H1 (cell line): ENCODE measurements at regions not wholly inside any gene's neighbourhood (a gene's known extent, or its start where the extent isn't known, plus 50 kb on each side); places are given as distances from the start of the nearest gene placed in this dataset.

Experiments
- CTCF ChIA-PET: fragments of 300-600 bp; sonication (Branson Sonifier 250); formaldehyde crosslinking; loops from one replicate; lab custom pipeline; 2021; ENCODE audit not compliant: partially characterized antibody; lab: Charles Lee
- POLR2A ChIA-PET: fragments of 300-600 bp; sonication (Branson Sonifier 250); formaldehyde crosslinking; loops from one replicate; lab custom pipeline; 2021; ENCODE audit warnings: inconsistent platforms; ENCODE audit not compliant: partially characterized antibody; lab: Charles Lee
- DNase-seq, 2 experiments: peaks; one replicate each; pipeline versions ENCODE4 v3.0.0 to v3.0.0-alpha.2; 2010 to 2022; ENCODE audit warnings: low spot score in 2 of 2, low read depth in 1 of 2, mixed read lengths in 1 of 2
- FAIRE-seq: peaks from 2 replicates; lab custom pipeline; 2011; peaks lifted over from hg19 to GRCh38; lab: Jason Lieb, UNC
- H2AFZ ChIP-seq: 2 replicates; pipeline ENCODE4 v1.8.1; 2012; ENCODE audit warnings: low read length, inconsistent platforms
- H2AK5ac ChIP-seq: 2 replicates; pipeline ENCODE4 v1.6.1; 2013; ENCODE audit warnings: low read depth, low read length
- H2BK120ac ChIP-seq: replicated peaks from 2 replicates; pipeline ENCODE3; 2013; ENCODE audit warnings: low read depth, low read length, inconsistent platforms
- H2BK12ac ChIP-seq: 2 replicates; pipeline ENCODE4 v1.6.1; 2013; ENCODE audit warnings: low read depth, low read length
- H2BK15ac ChIP-seq: 2 replicates; pipeline ENCODE4 v1.6.1; 2013; ENCODE audit warnings: low read length
- H2BK20ac ChIP-seq: 2 replicates; pipeline ENCODE4 v1.6.1; 2013; ENCODE audit warnings: low read length
- H2BK5ac ChIP-seq: 2 replicates; pipeline ENCODE4 v1.6.1; 2013; ENCODE audit warnings: low read depth, low read length
- H3K14ac ChIP-seq: 2 replicates; pipeline ENCODE4 v1.6.1; 2013; ENCODE audit warnings: inconsistent platforms; ENCODE audit not compliant: insufficient read length
- H3K18ac ChIP-seq: 2 replicates; pipeline ENCODE4 v1.6.1; 2013; ENCODE audit warnings: low read length; ENCODE audit errors: extremely low read depth
- H3K23ac ChIP-seq: 2 replicates; pipeline ENCODE4 v1.6.1; 2013; ENCODE audit warnings: inconsistent platforms; ENCODE audit not compliant: insufficient read length
- H3K23me2 ChIP-seq: 2 replicates; pipeline ENCODE4 v1.6.1; 2013; ENCODE audit warnings: low read depth, low read length
- H3K27ac ChIP-seq: 2 replicates; pipeline ENCODE4 v1.6.1; 2011; ENCODE audit warnings: low read depth, low read length, inconsistent platforms
- H3K27me3 ChIP-seq, 4 experiments: replicated peaks in 1 of 4; 1 replicate in 1 of 4; 2 replicates in 3 of 4; pipeline versions ENCODE4 v1.6.1 to v1.8.1; 2011 to 2013; ENCODE audit warnings: low read length in 3 of 4, mild to moderate bottlenecking in 3 of 4, inconsistent platforms in 2 of 4, mixed read lengths in 2 of 4, moderate library complexity in 1 of 4; ENCODE audit not compliant: control insufficient read depth in 3 of 4, insufficient read depth in 3 of 4; ENCODE audit errors: extremely low read depth in 1 of 4
- H3K36me3 ChIP-seq, 4 experiments: 2 replicates each; pipeline versions ENCODE4 v1.6.1 to v1.8.1; 2011 to 2013; ENCODE audit warnings: mild to moderate bottlenecking in 4 of 4, low read length in 3 of 4, moderate library complexity in 2 of 4, control low read depth in 1 of 4, inconsistent platforms in 1 of 4; ENCODE audit not compliant: insufficient read depth in 4 of 4, control insufficient read depth in 2 of 4
- H3K4ac ChIP-seq: replicated peaks from 2 replicates; pipeline ENCODE3; 2013; ENCODE audit warnings: low read length, low read depth, mixed read lengths, inconsistent platforms; ENCODE audit not compliant: insufficient read length
- H3K4me1 ChIP-seq, 4 experiments: replicated peaks in 1 of 4; 1 replicate in 1 of 4; 2 replicates in 3 of 4; pipeline versions ENCODE4 v1.6.1 to v1.8.1; 2011 to 2013; ENCODE audit warnings: low read length in 3 of 4, inconsistent platforms in 2 of 4, mixed read lengths in 1 of 4; ENCODE audit not compliant: insufficient read depth in 4 of 4, control insufficient read depth in 3 of 4
- H3K4me2 ChIP-seq, 2 experiments: 2 replicates each; pipeline versions ENCODE4 v1.6.1 to v1.8.1; 2011 to 2013; ENCODE audit warnings: low read depth in 2 of 2, low read length in 2 of 2, control low read depth in 1 of 2, inconsistent platforms in 1 of 2, mild to moderate bottlenecking in 1 of 2; ENCODE audit not compliant: insufficient read depth in 1 of 2
- H3K4me3 ChIP-seq, 4 experiments: fragments of 200-600, 300-600 bp in 1 of 4; sonication (generic), shearing (Covaris generic), sonication (Bioruptor Twin) in 1 of 4; 2 replicates each; pipeline versions ENCODE4 v1.5.1 to v1.8.1; 2011 to 2016; ENCODE audit warnings: low read length in 4 of 4, low read depth in 3 of 4, control low read depth in 2 of 4, inconsistent platforms in 2 of 4, mild to moderate bottlenecking in 2 of 4, mixed read lengths in 1 of 4, moderate library complexity in 1 of 4; ENCODE audit not compliant: insufficient read depth in 2 of 4; ENCODE audit errors: extremely low read depth in 1 of 4
- H3K56ac ChIP-seq: replicated peaks from 2 replicates; pipeline ENCODE3; 2013; ENCODE audit warnings: low read depth, mild to moderate bottlenecking, mixed read lengths, low read length, inconsistent platforms; ENCODE audit not compliant: insufficient read length
- H3K79me1 ChIP-seq: 2 replicates; pipeline ENCODE4 v1.6.1; 2013; ENCODE audit warnings: low read depth, low read length, control low read depth
- H3K79me2 ChIP-seq, 2 experiments: 2 replicates each; pipeline versions ENCODE4 v1.6.1 to v1.8.1; 2012 to 2013; ENCODE audit warnings: low read length in 2 of 2, mild to moderate bottlenecking in 2 of 2, inconsistent platforms in 1 of 2; ENCODE audit not compliant: insufficient read depth in 2 of 2, control insufficient read depth in 1 of 2
- H3K9ac ChIP-seq, 4 experiments: replicated peaks in 1 of 4; 1 replicate in 1 of 4; 2 replicates in 3 of 4; pipeline versions ENCODE4 v1.6.1 to v1.8.1; 2011 to 2013; ENCODE audit warnings: low read depth in 3 of 4, low read length in 3 of 4, control low read depth in 2 of 4, mild to moderate bottlenecking in 2 of 4, moderate library complexity in 2 of 4, inconsistent platforms in 1 of 4; ENCODE audit errors: extremely low read depth in 1 of 4
- H3K9me3 ChIP-seq, 2 experiments: 2 replicates each; pipeline versions ENCODE4 v1.6.1 to v1.8.1; 2012 to 2013; ENCODE audit warnings: mild to moderate bottlenecking in 2 of 2, moderate library complexity in 2 of 2, control low read depth in 1 of 2, inconsistent platforms in 1 of 2, low read depth in 1 of 2, low read length in 1 of 2, mixed read lengths in 1 of 2; ENCODE audit not compliant: insufficient read depth in 2 of 2
- H4K20me1 ChIP-seq, 2 experiments: replicated peaks in 1 of 2; 2 replicates each; pipeline versions ENCODE3 to v1.8.1; 2011 to 2013; ENCODE audit warnings: inconsistent platforms in 2 of 2, low read length in 2 of 2, mild to moderate bottlenecking in 1 of 2; ENCODE audit not compliant: insufficient read depth in 2 of 2, control insufficient read depth in 1 of 2
- H4K5ac ChIP-seq: 2 replicates; pipeline ENCODE4 v1.6.1; 2013; ENCODE audit warnings: low read length, low read depth, mixed read lengths, inconsistent platforms; ENCODE audit not compliant: insufficient read length
- H4K8ac ChIP-seq: 2 replicates; pipeline ENCODE4 v1.8.0; 2013; ENCODE audit warnings: mild to moderate bottlenecking, moderate library complexity, low read length, inconsistent platforms; ENCODE audit not compliant: insufficient read depth; ENCODE audit errors: extremely low read depth
- H4K91ac ChIP-seq: replicated peaks from 2 replicates; pipeline ENCODE3; 2013; ENCODE audit warnings: low read length, mixed read lengths, inconsistent platforms; ENCODE audit not compliant: insufficient read length
- TBP ChIP-seq: IDR thresholded peaks from 2 replicates; pipeline ENCODE4 v1.6.1; 2011; ENCODE audit warnings: low read depth, low read length, improper control_type of control experiment
- WGBS, 2 experiments: shearing (Covaris generic) in 1 of 2; methylation state at CpG; one replicate each; pipeline versions ENCODE4 v1.1.6 to v1.1.7; 2013 to 2015; ENCODE audit warnings: low lambda C conversion rate in 2 of 2, mixed read lengths in 2 of 2, inconsistent platforms in 1 of 2, low coverage in 1 of 2, missing lambda C conversion rate in 1 of 2; ENCODE audit not compliant: insufficient replicate concordance in 2 of 2, insufficient coverage in 1 of 2, insufficient read length in 1 of 2; ENCODE audit errors: extremely low coverage in 1 of 2, missing lambda C conversion rate in 1 of 2; 5-methylcytosine and 5-hydroxymethylcytosine counted together
- TF ChIP-seq, protein P1 (sequence below): IDR thresholded peaks from 2 replicates; pipeline ENCODE4 v1.6.1; 2011; ENCODE audit warnings: low read length, improper control_type of control experiment

DNA sequence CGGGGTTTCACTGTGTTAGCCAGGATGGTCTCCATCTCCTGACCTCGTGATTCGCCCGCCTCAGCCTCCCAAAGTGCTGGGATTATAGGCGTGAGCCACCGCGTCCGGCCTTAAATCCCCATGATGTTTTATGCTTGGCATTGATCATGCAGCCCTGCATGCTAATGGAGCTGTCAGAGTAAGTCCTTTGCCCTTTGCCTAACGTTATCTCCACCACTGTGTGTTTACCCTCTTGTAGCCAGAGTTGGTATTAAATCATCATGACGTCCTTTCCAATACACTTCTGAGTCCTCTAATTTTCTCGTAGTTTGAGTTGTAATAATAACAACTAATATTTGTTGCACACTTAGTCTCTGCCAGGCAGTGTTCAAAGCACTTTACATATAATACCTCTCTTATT, 57.2 kb upstream of the ZFAND5 start:
- Histone ChIP-seq H2BK15ac (no peak overlapping the region), H3K79me2 (no peaks in the 10 kb centered on the region), H3K18ac (no peak overlapping the region), H3K4me1 (no peaks in the 10 kb centered on the region), H3K27ac (no peak overlapping the region), H2AK5ac (no peak overlapping the region), H3K14ac (no peak overlapping the region), H3K79me1 (no peaks in the 10 kb centered on the region), H3K4me2 (no peak overlapping the region), H3K23me2 (no peaks in the 10 kb centered on the region), H2BK12ac (no peak overlapping the region), H4K8ac (no peak overlapping the region), H4K91ac (no peak overlapping the region), H4K20me1 (no peaks in the 10 kb centered on the region), H3K4me3 (no peak overlapping the region), H3K56ac (no peak overlapping the region), H2AFZ (no peak overlapping the region), H2BK120ac (no peak overlapping the region), H3K36me3 (no peaks in the 10 kb centered on the region), H2BK5ac (no peak overlapping the region), H4K5ac (no peak overlapping the region), H3K9ac (no peak overlapping the region), H3K27me3 (no peaks in the 10 kb centered on the region), H3K4ac (no peak overlapping the region), H3K9me3 (no peaks in the 10 kb centered on the region), H3K23ac (no peak overlapping the region), H2BK20ac (no peak overlapping the region)
- ChIA-PET CTCF (no interaction called here), POLR2A (interaction anchor here (1.4 to 1.7 kb wide), 2 partner anchors 57 to 61 kb away, joined by 3 to 6 read pairs; partner anchors contain the start of gene ZFAND5)
- TF ChIP-seq, protein P1, sequence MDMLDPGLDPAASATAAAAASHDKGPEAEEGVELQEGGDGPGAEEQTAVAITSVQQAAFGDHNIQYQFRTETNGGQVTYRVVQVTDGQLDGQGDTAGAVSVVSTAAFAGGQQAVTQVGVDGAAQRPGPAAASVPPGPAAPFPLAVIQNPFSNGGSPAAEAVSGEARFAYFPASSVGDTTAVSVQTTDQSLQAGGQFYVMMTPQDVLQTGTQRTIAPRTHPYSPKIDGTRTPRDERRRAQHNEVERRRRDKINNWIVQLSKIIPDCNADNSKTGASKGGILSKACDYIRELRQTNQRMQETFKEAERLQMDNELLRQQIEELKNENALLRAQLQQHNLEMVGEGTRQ = no peak
- no peak for TF ChIP-seq TBP
- no peak for FAIRE-seq
- 82% methylated on average over 10 of the region's 11 CpGs; no CpG with 5 or more reads in 1 of the 2 experiments for WGBS, 2 experiments
- no peak for DNase-seq
